B cell (primary cell): ENCODE measurements at regions not wholly inside any gene's neighbourhood (a gene's known extent, or its start where the extent isn't known, plus 50 kb on each side); places are given as distances from the start of the nearest gene placed in this dataset.

Experiments
- EZH2 ChIP-seq: IDR thresholded peaks from 2 replicates; pipeline ENCODE4 v1.6.1; 2012; ENCODE audit warnings: borderline replicate concordance, low read depth, mild to moderate bottlenecking, moderate library complexity, low read length; ENCODE audit not compliant: insufficient read depth, poor library complexity, severe bottlenecking
- TF ChIP-seq, protein P1 (sequence below): fragments of 200-600 bp; IDR thresholded peaks from one replicate; pipeline ENCODE4 v1.8.0; 2022; ENCODE audit warnings: antibody characterized with exemption, mild to moderate bottlenecking

GRCh38 chr16:9225527-9226316, 134.3 kb downstream of the HAPSTR1 start:
- TF ChIP-seq, protein P1, sequence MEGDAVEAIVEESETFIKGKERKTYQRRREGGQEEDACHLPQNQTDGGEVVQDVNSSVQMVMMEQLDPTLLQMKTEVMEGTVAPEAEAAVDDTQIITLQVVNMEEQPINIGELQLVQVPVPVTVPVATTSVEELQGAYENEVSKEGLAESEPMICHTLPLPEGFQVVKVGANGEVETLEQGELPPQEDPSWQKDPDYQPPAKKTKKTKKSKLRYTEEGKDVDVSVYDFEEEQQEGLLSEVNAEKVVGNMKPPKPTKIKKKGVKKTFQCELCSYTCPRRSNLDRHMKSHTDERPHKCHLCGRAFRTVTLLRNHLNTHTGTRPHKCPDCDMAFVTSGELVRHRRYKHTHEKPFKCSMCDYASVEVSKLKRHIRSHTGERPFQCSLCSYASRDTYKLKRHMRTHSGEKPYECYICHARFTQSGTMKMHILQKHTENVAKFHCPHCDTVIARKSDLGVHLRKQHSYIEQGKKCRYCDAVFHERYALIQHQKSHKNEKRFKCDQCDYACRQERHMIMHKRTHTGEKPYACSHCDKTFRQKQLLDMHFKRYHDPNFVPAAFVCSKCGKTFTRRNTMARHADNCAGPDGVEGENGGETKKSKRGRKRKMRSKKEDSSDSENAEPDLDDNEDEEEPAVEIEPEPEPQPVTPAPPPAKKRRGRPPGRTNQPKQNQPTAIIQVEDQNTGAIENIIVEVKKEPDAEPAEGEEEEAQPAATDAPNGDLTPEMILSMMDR = no peak
- no peak for TF ChIP-seq EZH2
